Fibroblast of skin of abdomen (primary cell): ENCODE measurements at regions not wholly inside any gene's neighbourhood (a gene's known extent, or its start where the extent isn't known, plus 50 kb on each side); places are given as distances from the start of the nearest gene placed in this dataset.
A peak's percentile ranks its signal among the peaks of the same experiment; 100 is the strongest.

Source experiments
- DNase-seq: peaks from one replicate; pipeline ENCODE4 v3.0.0-alpha.2; 2013

- no peak for DNase-seq
Measured at GRCh38 chr15:87135109-87135508, 1055.4 kb downstream of the AGBL1 start.

GRCh38 chr15:87133704-87134103 lies 1054.0 kb downstream of the AGBL1 start:
- no peak for DNase-seq

GRCh38 chr15:87131067-87131466 lies 1051.4 kb downstream of the AGBL1 start:
- DNase-seq: no peak

- DNase-seq: peak; percentile 22
Measured at GRCh38 chr15:87129916-87130315, 1050.2 kb downstream of the AGBL1 start.

- DNase-seq: no peak
Measured at GRCh38 chr15:87123676-87124382, 1044.2 kb downstream of the AGBL1 start.

GRCh38 chr15:87121336-87121735 lies 1041.7 kb downstream of the AGBL1 start:
- DNase-seq: no peak

GRCh38 chr15:87120555-87120954 lies 1040.9 kb downstream of the AGBL1 start:
- no peak for DNase-seq

- DNase-seq: no peak
Measured at GRCh38 chr15:87118846-87119245, 1039.2 kb downstream of the AGBL1 start.

- peak; percentile 47 for DNase-seq
Measured at GRCh38 chr15:87118435-87118834, 1038.8 kb downstream of the AGBL1 start.

- DNase-seq: no peak
Measured at GRCh38 chr15:87115795-87116194, 1036.1 kb downstream of the AGBL1 start.

GRCh38 chr15:87099916-87100315 lies 1020.2 kb downstream of the AGBL1 start:
- no peak for DNase-seq

- no peak for DNase-seq
Measured at GRCh38 chr15:87089551-87089950, 1009.9 kb downstream of the AGBL1 start.

GRCh38 chr15:87083201-87083600 lies 1003.5 kb downstream of the AGBL1 start:
- DNase-seq: no peak

GRCh38 chr15:87082581-87082980 lies 1002.9 kb downstream of the AGBL1 start:
- no peak for DNase-seq

GRCh38 chr15:87080547-87080946 lies 1000.9 kb downstream of the AGBL1 start:
- DNase-seq: peak; percentile 6
